H1 (cell line): ENCODE measurements at regions not wholly inside any gene's neighbourhood (a gene's known extent, or its start where the extent isn't known, plus 50 kb on each side); places are given as distances from the start of the nearest gene placed in this dataset.

ENCODE experiments used
- CBX8 ChIP-seq: fragments of 300-800, 300-1000 bp; sonication (generic); IDR thresholded peaks from 2 replicates; pipeline ENCODE4 v1.7.1; 2016; ENCODE audit warnings: low read depth, low read length, borderline replicate concordance
- E2F6 ChIP-seq: IDR thresholded peaks from 2 replicates; pipeline ENCODE4 v1.6.1; 2012; ENCODE audit warnings: inconsistent platforms
- JUN ChIP-seq: IDR thresholded peaks from 2 replicates; pipeline ENCODE4 v1.6.1; 2011; ENCODE audit warnings: low read depth, mild to moderate bottlenecking, improper control_type of control experiment, low read length
- RFX5 ChIP-seq: IDR thresholded peaks from 2 replicates; pipeline ENCODE4 v1.6.1; 2011; ENCODE audit warnings: low read depth, low read length, improper control_type of control experiment, borderline replicate concordance
- SRF ChIP-seq: IDR thresholded peaks from 2 replicates; pipeline ENCODE4 v1.6.1; 2011; ENCODE audit warnings: mild to moderate bottlenecking, low read depth, low read length, moderate library complexity

DNA sequence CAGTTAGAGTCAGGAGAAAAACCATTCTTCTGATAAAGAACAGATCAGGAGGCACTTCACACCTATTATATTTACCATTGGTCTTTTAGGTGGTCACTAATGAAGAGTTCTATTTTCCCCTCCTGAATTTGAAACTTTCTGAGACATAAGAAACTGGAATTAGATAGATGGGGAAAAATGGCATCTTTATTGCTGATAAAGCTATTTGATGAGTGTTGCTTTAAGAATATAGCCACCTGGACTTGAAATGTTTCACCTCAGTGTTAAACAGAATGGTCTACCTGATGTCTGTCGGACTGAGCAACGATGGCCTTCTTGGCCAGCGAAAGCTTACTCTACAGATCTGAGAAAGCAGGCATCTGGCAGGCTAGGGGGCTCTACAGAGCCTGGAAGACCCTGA lies 107.0 kb downstream of the SLITRK5 start (continued):
- TF ChIP-seq E2F6 (no peak), SRF (no peak), JUN (no peak), CBX8 (no peak), RFX5 (no peak)
